Tibial nerve (tissue), 3 donors: ENCODE measurements at regions not wholly inside any gene's neighbourhood (a gene's known extent, or its start where the extent isn't known, plus 50 kb on each side); places are given as distances from the start of the nearest gene placed in this dataset.

ENCODE experiments used
- CTCF ChIP-seq, 5 experiments: fragments of 200-600 bp in 3 of 5; fragments of 450-650 bp in 2 of 5; sonication (generic) in 3 of 5; IDR thresholded peaks; one replicate each; pipeline ENCODE4 v1.5.1; 2016 to 2019; ENCODE audit warnings: antibody characterized with exemption in 5 of 5, mild to moderate bottlenecking in 3 of 5, moderate library complexity in 2 of 5
- POLR2A ChIP-seq, 2 donors: fragments of 450-650 bp; IDR thresholded peaks; one replicate each; pipeline ENCODE4 v1.6.1; 2017; ENCODE audit warnings: antibody characterized with exemption in 2 of 2, mild to moderate bottlenecking in 2 of 2, moderate library complexity in 2 of 2

GRCh38 chr13:79973533-79973963, 367.4 kb downstream of the SPRY2 start:
- TF ChIP-seq CTCF (IDR thresholded peaks at IDR 0.05) = peak; percentile 16 to 45 (median 35)
- no peak for TF ChIP-seq POLR2A (IDR thresholded peaks at IDR 0.05)
